H9 (cell line): ENCODE measurements at regions not wholly inside any gene's neighbourhood (a gene's known extent, or its start where the extent isn't known, plus 50 kb on each side); places are given as distances from the start of the nearest gene placed in this dataset.

ENCODE experiments used
- DNase-seq: peaks from one replicate; pipeline ENCODE4 v3.0.0-alpha.2; 2017
- H2AFZ ChIP-seq: one replicate; pipeline ENCODE4 v1.6.1; 2013; ENCODE audit warnings: mild to moderate bottlenecking, low read length, control low read depth, moderate library complexity
- H2AK5ac ChIP-seq: 2 replicates; pipeline ENCODE4 v1.6.1; 2013; ENCODE audit warnings: low read length, control low read depth, mixed read lengths; ENCODE audit not compliant: insufficient read length
- H2BK120ac ChIP-seq: one replicate; pipeline ENCODE4 v1.6.1; 2013; ENCODE audit warnings: low read depth, mild to moderate bottlenecking, low read length, control low read depth, inconsistent platforms; ENCODE audit not compliant: poor library complexity, severe bottlenecking
- H2BK12ac ChIP-seq: 2 replicates; pipeline ENCODE4 v1.6.1; 2013; ENCODE audit warnings: low read length, control low read depth, mixed read lengths, low read depth; ENCODE audit not compliant: insufficient read length
- H2BK15ac ChIP-seq: 2 replicates; pipeline ENCODE4 v1.6.1; 2013; ENCODE audit warnings: low read depth, low read length, control low read depth
- H2BK20ac ChIP-seq: one replicate; pipeline ENCODE4 v1.6.1; 2013; ENCODE audit warnings: low read depth, mild to moderate bottlenecking, low read length, control low read depth, inconsistent platforms; ENCODE audit not compliant: poor library complexity, severe bottlenecking
- H2BK5ac ChIP-seq: 2 replicates; pipeline ENCODE4 v1.6.1; 2013; ENCODE audit warnings: low read length, control low read depth, mixed read lengths; ENCODE audit not compliant: insufficient read length
- H3K14ac ChIP-seq: 2 replicates; pipeline ENCODE4 v1.6.1; 2013; ENCODE audit warnings: low read length, control low read depth; ENCODE audit not compliant: insufficient read depth
- H3K18ac ChIP-seq: 2 replicates; pipeline ENCODE4 v1.6.1; 2013; ENCODE audit warnings: low read depth, mild to moderate bottlenecking, mixed read lengths, low read length, control low read depth; ENCODE audit not compliant: insufficient read length
- H3K23ac ChIP-seq: 2 replicates; pipeline ENCODE4 v1.6.1; 2013; ENCODE audit warnings: low read length, control low read depth, mixed read lengths, low read depth; ENCODE audit not compliant: insufficient read length
- H3K23me2 ChIP-seq: 2 replicates; pipeline ENCODE4 v1.6.1; 2013; ENCODE audit warnings: low read depth, mild to moderate bottlenecking, mixed read lengths, low read length, control low read depth; ENCODE audit not compliant: insufficient read length, poor library complexity, severe bottlenecking
- H3K27ac ChIP-seq: 2 replicates; pipeline ENCODE4 v1.5.1; 2013; ENCODE audit warnings: low read length, control low read depth, mixed read lengths, low read depth; ENCODE audit not compliant: insufficient read length
- H3K27me3 ChIP-seq: 2 replicates; pipeline ENCODE4 v1.6.1; 2013; ENCODE audit warnings: low read length, control low read depth, inconsistent platforms; ENCODE audit not compliant: insufficient read depth
- H3K4ac ChIP-seq: 2 replicates; pipeline ENCODE4 v1.6.1; 2013; ENCODE audit warnings: low read depth, mild to moderate bottlenecking, control low read depth, inconsistent platforms, low read length, moderate library complexity
- H3K4me1 ChIP-seq: 2 replicates; pipeline ENCODE4 v1.6.1; 2013; ENCODE audit warnings: low read length, control low read depth, inconsistent platforms; ENCODE audit not compliant: insufficient read depth
- H3K4me2 ChIP-seq: 2 replicates; pipeline ENCODE4 v1.6.1; 2013; ENCODE audit warnings: low read length, control low read depth, mixed read lengths; ENCODE audit not compliant: insufficient read length, insufficient read depth
- H3K56ac ChIP-seq: 2 replicates; pipeline ENCODE4 v1.6.1; 2013; ENCODE audit warnings: low read depth, mild to moderate bottlenecking, mixed read lengths, low read length, control low read depth; ENCODE audit not compliant: insufficient read length
- H3K79me1 ChIP-seq: 2 replicates; pipeline ENCODE4 v1.6.1; 2013; ENCODE audit warnings: low read depth, mild to moderate bottlenecking, moderate library complexity, low read length, control low read depth, inconsistent platforms; ENCODE audit not compliant: insufficient read depth, poor library complexity, severe bottlenecking
- H3K79me2 ChIP-seq: 2 replicates; pipeline ENCODE4 v1.6.1; 2013; ENCODE audit warnings: low read length, control low read depth, inconsistent platforms; ENCODE audit not compliant: insufficient read depth
- H3K9ac ChIP-seq: 2 replicates; pipeline ENCODE4 v1.6.1; 2013; ENCODE audit warnings: low read length, control low read depth, mixed read lengths; ENCODE audit not compliant: insufficient read length; ENCODE audit errors: extremely low read depth
- H3K9me3 ChIP-seq: one replicate; pipeline ENCODE4 v1.6.1; 2013; ENCODE audit warnings: low read depth, low read length, inconsistent platforms; ENCODE audit not compliant: control insufficient read depth
- H3T11ph ChIP-seq: one replicate; pipeline ENCODE4 v1.6.1; 2013; ENCODE audit warnings: mild to moderate bottlenecking, low read length, control low read depth, inconsistent platforms
- H4K20me1 ChIP-seq: one replicate; pipeline ENCODE4 v1.6.1; 2013; ENCODE audit not compliant: control insufficient read depth, insufficient read length, insufficient read depth
- H4K5ac ChIP-seq: 2 replicates; pipeline ENCODE4 v1.6.1; 2013; ENCODE audit warnings: low read depth, mild to moderate bottlenecking, mixed read lengths, low read length, control low read depth; ENCODE audit not compliant: insufficient read length
- H4K8ac ChIP-seq: replicated peaks from 2 replicates; pipeline ENCODE4 v1.6.1; 2013; ENCODE audit warnings: low read length, control low read depth, mixed read lengths, low read depth; ENCODE audit not compliant: insufficient read length
- H4K91ac ChIP-seq: 2 replicates; pipeline ENCODE4 v1.6.1; 2013; ENCODE audit warnings: low read depth, mild to moderate bottlenecking, moderate library complexity, mixed read lengths, low read length, control low read depth; ENCODE audit not compliant: insufficient read length
- H3K27ac Mint-ChIP-seq, 3 experiments: 2 replicates in 2 of 3; 3 replicates in 1 of 3; pipeline ENCODE4 v1.8.0; 2020 to 2021; ENCODE audit warnings: mixed read lengths in 3 of 3, mild to moderate bottlenecking in 1 of 3, moderate library complexity in 1 of 3
- H3K27me3 Mint-ChIP-seq: 2 replicates; pipeline ENCODE4 v1.8.0; 2021; ENCODE audit warnings: low read depth, mild to moderate bottlenecking, moderate library complexity, mixed read lengths
- H3K36me3 Mint-ChIP-seq, 3 experiments: 2 replicates in 2 of 3; 3 replicates in 1 of 3; pipeline ENCODE4 v1.8.0; 2020 to 2021; ENCODE audit warnings: low read depth in 3 of 3, mixed read lengths in 3 of 3; ENCODE audit not compliant: insufficient read depth in 1 of 3
- H3K4me1 Mint-ChIP-seq, 2 experiments: 2 replicates each; pipeline ENCODE4 v1.8.0; 2020; ENCODE audit warnings: mixed read lengths in 2 of 2
- H3K4me3 Mint-ChIP-seq, 2 experiments: 2 replicates in 1 of 2; 3 replicates in 1 of 2; pipeline ENCODE4 v1.8.0; 2020 to 2021; ENCODE audit warnings: mild to moderate bottlenecking in 2 of 2, mixed read lengths in 2 of 2, moderate library complexity in 1 of 2
- H3K9me3 Mint-ChIP-seq, 2 experiments: 2 replicates in 1 of 2; 3 replicates in 1 of 2; pipeline ENCODE4 v1.8.0; 2020; ENCODE audit warnings: mild to moderate bottlenecking in 2 of 2, mixed read lengths in 2 of 2, moderate library complexity in 1 of 2
- CTCF ChIP-seq: fragments of 200-600 bp; sonication (generic); conservative IDR thresholded peaks from 3 replicates; pipeline ENCODE4 v1.8.0; 2021; ENCODE audit warnings: antibody characterized with exemption, mild to moderate bottlenecking

- Histone ChIP-seq H3K18ac (no peak overlapping the region), H2AFZ (no peak overlapping the region), H2BK20ac (no peak overlapping the region), H3K4ac (no peak overlapping the region), H2BK120ac (no peak overlapping the region), H3K79me1 (no peaks in the 10 kb centered on the region), H3K27ac (no peak overlapping the region), H3K9me3 (no peaks in the 10 kb centered on the region), H3K27me3 (no peaks in the 10 kb centered on the region), H3K4me1 (no peaks in the 10 kb centered on the region), H3K79me2 (no peaks in the 10 kb centered on the region), H3K14ac (no peak overlapping the region), H3T11ph (no peak overlapping the region), H3K56ac (no peak overlapping the region), H2BK12ac (no peak overlapping the region), H4K8ac (no peak overlapping the region), H3K23me2 (no peaks in the 10 kb centered on the region), H4K5ac (no peak overlapping the region), H2AK5ac (no peak overlapping the region), H2BK5ac (no peak overlapping the region), H4K91ac (no peak overlapping the region), H3K4me2 (no peak overlapping the region), H2BK15ac (no peak overlapping the region), H4K20me1 (no peaks in the 10 kb centered on the region), H3K23ac (no peak overlapping the region), H3K9ac (no peak overlapping the region)
- Mint-ChIP-seq H3K27ac (peak overlapping the region in 2 of 3 experiments; percentile 17 to 63; a peak in 2 of 7 replicates), H3K9me3 (no peaks in the 10 kb centered on the region), H3K4me1 (peaks cover 10 to 14% of the 10 kb centered on the region in 2 experiments), H3K4me3 (no peak overlapping the region), H3K36me3 (no peaks in the 10 kb centered on the region), H3K27me3 (no peaks in the 10 kb centered on the region)
- DNase-seq: no peak
- TF ChIP-seq CTCF: no peak
Observed at GRCh38 chr2:188675391-188676009, 298.7 kb upstream of the COL3A1 start.
